Stimulated activated CD4-positive, alpha-beta T cell treated with anti-CD3 and anti-CD28 coated beads, TNF-alpha, amount 100 ng/mL, for 24 hours (primary cell): ENCODE measurements at regions not wholly inside any gene's neighbourhood (a gene's known extent, or its start where the extent isn't known, plus 50 kb on each side); places are given as distances from the start of the nearest gene placed in this dataset.

ENCODE experiments used
- DNase-seq, 3 experiments: peaks; one replicate each; pipeline ENCODE4 v3.0.0-alpha.2; 2020; ENCODE audit warnings: low read depth in 3 of 3

- no peak for DNase-seq
These were observed 483.5 kb downstream of the ADGRL2 start for GRCh38 chr1:82284213-82284612.

GRCh38 chr1:82279241-82279640, 478.5 kb downstream of the ADGRL2 start:
- no peak for DNase-seq

DNA sequence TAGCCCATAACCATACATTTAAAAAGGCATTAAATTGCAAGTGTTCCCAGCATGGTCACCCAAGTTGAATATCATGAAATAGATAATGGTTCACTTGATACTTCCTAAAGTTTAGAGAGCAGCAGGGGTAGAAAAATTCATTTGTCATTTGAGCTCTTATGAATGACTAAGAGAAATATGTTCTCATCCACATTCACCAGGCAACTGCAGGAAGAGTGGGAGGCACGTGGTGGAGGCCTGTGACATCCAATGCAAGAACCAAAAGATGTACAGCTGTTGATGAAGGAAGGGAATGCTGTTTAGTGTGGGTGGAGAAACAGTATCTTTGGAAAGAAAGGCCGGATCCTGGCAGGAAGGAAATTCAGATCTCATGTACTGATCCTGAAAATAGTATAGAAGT, 473.1 kb downstream of the ADGRL2 start:
- DNase-seq = no peak

DNA sequence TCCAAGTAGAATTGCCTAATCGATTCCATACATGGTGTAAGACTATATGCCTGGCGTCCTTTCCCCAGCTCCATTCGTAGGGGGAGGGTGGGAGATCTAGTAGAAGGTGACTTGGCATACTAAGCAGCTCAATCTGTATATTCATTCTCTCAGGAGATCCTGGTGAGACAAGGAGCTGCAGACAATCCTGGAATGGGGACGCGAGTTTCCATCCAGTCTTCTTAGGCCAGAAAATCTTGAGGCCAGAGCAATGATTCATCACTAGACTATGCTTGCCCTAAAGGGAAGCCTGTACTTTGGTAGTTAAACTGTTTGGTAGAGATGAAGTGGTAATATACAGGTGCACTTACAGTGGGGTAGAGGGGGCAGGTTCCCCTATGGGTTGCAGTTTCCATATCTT, 468.7 kb downstream of the ADGRL2 start:
- DNase-seq = no peak

GRCh38 chr1:82268826-82269225, 468.1 kb downstream of the ADGRL2 start:
- DNase-seq = no peak

DNA sequence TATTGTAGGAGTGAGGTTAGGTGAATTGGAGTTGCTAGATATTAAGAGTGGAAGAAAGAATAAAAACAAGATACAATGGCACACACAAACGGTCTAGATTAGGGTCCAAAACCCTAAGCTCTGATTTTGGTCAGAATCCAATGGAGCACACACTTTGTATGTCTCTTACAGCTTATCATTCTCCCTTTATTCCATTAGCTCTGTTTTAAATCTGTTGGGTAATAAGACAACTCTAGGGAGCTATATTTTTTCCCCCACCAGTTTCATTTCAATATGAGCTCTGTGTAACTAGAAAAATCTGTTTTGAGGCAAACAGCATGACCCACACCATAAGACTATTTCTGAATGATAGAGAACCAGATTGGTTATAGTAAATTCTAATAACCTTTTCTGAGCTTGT, 465.6 kb downstream of the ADGRL2 start:
- no peak for DNase-seq

- no peak for DNase-seq
These were observed 464.7 kb downstream of the ADGRL2 start for GRCh38 chr1:82265436-82265835.

DNA sequence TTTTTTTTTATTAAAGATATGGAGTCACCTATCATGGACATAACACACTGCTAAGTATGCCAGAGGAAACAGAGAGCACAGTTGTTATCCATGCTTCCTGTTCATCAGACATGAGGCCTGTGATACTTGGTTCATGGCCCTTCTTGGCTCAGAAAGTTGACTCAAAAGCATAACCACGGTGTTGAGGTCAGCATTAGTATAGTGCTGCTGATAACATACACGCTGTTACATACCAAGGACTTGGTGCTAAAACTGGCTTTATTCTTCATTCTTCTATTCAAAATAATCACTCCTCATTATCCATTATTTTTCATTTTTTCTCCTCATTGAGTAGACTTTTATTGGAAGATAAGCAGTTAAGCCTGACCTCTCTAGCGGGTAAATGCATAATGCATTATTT, 464.1 kb downstream of the ADGRL2 start:
- DNase-seq = no peak

DNA sequence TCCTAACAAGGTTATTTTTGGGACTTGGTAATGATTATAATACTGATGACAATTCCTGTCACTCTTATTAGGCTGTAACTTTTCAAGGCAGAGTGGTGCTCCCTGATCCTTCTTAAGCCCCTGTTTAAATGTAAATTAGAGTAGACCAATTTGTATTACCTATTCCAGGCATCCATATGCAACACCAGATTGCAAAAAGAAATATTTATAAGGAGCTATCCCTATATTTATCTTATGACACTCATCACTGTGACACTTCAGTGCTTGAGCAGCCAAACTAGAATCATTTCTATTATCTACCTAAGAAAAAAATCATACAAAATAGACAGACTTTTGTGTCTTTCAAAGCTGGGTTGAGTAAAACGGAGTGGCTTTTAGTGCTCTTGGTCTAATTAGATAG, 462.7 kb downstream of the ADGRL2 start:
- DNase-seq = no peak

DNA sequence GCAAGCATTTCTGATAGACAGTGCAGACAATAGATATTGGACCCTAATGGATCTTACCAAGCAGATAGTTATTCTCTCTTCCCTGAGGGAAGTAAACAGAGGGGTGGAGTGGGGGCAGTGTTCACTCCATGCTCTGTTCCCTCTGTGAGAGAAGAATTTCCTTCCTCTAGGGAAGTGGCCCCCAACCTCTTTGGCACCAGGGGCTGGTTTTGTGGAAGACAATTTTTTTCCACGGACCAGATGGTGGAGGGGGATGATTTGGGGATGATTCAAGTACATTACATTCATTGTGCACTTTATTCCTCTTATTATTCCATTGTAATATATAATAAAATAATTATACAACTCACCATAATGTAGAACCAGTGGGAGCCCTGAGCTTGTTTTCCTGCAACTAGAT, 459.9 kb downstream of the ADGRL2 start:
- no peak for DNase-seq

DNA sequence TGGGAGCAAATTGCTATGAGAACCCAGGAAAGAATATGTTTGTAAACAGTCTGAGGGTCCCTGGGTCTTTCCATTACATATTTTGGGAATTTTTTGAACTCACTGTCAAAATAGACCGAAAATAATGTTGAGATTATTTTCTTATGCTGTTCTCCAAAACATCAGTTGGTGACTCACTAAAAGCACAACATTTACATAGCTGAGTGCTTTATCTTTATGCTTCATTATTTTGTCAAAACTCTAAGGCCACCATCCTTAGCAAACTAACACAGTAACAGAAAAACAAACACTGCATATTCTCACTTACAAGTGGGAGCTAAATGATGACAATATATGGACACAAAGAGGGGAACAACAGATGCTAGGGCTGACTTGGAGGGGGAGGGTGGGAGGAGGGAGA, 459.3 kb downstream of the ADGRL2 start:
- DNase-seq = no peak

GRCh38 chr1:82258887-82259286, 458.2 kb downstream of the ADGRL2 start:
- no peak for DNase-seq

- DNase-seq = no peak
These were observed 445.3 kb downstream of the ADGRL2 start for GRCh38 chr1:82246050-82246449.

DNA sequence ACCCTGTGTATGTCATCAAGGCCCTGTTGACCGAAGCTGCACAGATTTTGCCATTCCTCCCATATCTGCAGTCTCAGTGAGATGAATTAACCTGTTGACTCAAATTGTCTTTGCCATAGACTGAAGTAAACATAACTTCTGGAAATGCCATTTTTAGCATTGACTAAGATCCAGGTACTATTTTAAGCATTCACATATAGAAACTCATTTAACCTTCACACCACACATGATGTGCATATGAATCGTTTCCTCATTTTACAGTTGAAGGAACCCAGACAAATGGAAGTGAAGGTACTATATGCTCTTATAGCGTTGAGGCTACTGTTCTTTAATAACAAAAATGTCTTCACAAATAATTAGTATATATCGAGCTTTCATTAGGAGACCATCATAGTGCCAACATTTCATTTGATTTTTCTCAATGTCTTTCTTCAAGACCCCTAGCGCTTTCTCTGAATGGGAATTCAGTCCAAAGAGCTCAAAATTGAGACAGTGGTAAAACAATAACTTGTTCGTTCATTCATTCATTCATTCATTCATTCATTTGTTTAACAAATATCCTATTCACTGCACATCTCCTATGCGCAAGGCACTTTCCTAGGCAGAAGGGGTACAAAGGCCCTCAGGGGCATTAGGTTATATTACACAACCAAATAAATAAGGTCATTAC, 444.7 kb downstream of the ADGRL2 start:
- no peak for DNase-seq

DNA sequence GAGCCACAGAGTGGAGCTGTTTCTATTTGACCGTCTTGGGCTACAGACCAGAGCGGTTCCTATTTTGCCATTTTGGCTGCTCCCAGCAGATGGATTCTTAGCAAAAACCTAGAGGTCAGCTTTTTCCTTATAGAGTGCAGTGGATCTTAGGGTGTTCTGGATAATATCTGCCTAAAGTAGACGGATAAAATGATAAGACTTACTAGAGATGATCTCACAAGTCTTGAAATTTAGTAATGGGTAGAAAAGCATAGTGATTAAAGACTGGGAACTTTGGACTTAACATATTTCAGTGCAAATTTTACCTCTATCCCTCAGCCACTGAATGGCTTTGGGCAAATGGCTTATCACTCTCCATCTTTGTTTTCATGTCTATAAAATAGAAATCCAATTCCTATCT, 439.8 kb downstream of the ADGRL2 start:
- no peak for DNase-seq

DNA sequence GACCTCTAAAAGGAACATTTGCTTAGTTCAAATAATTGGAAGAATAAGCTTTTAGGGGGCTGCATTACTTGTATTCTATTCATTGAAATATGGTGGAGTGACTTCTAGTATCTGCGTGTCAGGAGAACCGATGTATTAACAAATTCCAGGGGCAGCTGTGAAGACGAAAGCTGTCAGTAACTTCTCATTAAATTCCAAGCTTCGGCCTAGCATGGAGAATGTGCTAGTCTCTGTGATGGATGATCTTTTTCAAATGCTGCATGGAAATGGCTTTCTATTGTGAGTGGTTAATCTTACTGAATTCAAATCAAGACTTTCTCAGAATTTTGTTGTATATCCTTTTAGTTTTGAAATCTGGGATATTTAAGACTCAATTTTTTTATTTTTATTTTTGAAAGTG, 429.9 kb downstream of the ADGRL2 start:
- DNase-seq = no peak

DNA sequence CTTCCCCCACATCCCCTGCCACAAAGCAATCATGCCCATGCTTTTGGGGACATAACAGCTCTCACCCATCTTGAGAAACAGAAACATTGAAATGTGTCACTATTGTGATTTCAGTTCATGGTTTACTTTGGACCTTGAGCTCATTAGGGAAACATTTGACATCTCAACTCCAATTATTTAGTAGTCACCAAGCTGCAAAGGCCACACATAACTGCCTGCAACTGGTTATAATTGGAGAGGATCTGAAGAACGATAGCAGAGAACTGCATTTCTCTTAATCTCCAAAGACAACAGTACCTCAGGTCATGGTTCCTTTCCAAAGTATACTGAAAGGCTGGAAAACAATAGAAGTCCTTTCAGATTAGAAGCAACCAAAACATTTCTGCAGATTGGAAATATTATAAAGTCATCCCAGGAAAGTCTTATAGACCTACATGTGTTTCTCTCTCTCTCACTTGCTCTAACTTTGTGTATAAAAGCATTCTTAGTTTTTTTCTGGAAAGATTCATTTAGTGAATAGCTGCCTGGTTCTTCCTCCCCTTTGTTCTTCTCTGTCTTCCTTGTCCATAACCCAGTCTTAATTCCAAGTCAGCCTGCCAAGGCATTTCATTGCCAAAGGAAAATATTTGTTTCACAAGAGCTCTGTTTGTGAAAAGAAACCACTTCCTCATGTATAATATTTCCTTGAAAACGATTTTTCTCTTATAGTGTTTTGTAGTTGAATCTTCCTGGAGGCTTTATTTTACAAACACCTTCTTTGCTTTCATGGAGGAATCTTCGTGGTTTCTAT, 426.8 kb downstream of the ADGRL2 start:
- no peak for DNase-seq

GRCh38 chr1:82226186-82226505, 425.4 kb downstream of the ADGRL2 start:
- no peak for DNase-seq

GRCh38 chr1:82225421-82226185, 424.9 kb downstream of the ADGRL2 start:
- no peak for DNase-seq

DNA sequence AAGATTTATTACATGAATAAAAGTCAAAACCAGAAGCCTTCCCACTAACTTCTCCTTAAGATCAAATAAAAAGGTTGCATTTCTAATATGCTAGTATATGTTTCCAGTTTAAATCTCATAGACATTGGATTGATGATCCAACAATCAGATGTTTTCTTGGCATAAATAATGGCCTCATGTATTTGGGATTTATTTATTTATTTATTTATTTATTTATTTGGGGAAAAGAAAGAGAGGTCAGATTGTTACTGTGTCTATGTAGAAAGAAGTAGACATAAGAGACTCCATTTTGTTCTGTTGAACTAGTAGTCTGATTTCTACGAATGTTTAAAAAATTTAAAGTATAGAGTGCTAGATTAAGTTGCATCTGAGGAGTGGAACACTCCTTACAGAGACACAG, 422.4 kb downstream of the ADGRL2 start:
- no peak for DNase-seq

- DNase-seq = no peak
These were observed 421.0 kb downstream of the ADGRL2 start for GRCh38 chr1:82221721-82222120.

DNA sequence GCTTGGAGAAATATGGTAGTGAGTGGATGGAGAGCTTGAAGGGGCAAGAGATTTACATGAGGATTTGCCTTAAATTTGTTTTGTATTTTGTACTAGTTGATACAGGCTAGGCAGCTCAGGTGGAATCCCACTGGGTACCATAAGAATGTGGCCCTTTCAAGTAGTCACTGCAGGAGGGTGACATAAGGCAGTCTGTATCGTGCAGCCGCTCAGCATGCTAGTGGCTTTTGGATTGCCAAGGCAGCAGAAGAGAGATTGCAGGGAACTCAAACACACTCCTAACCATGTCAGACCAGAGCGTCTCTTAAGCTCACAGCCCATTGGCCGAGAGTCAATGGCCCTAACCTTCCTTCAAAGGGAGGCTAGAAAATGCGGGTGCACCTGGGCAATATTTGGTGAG, 420.0 kb downstream of the ADGRL2 start:
- DNase-seq = no peak

GRCh38 chr1:82219841-82220240, 419.1 kb downstream of the ADGRL2 start:
- DNase-seq = no peak
